GM10248 (cell line): ENCODE measurements at regions not wholly inside any gene's neighbourhood (a gene's known extent, or its start where the extent isn't known, plus 50 kb on each side); places are given as distances from the start of the nearest gene placed in this dataset.

Experiments used
- CTCF ChIA-PET: fragments of 300-600 bp; sonication (Branson Sonifier 250); formaldehyde crosslinking; extraction: SDS; loops from one replicate; lab custom pipeline; 2021; ENCODE audit warnings: antibody characterized with exemption; lab: Yijun Ruan, JAX
- POLR2A ChIA-PET: fragments of 350-650 bp; sonication (Branson Sonifier 250); formaldehyde crosslinking; extraction: SDS; loops from one replicate; lab custom pipeline; 2020; ENCODE audit warnings: antibody characterized with exemption; lab: Yijun Ruan, JAX
- DNase-seq: peaks from one replicate; pipeline ENCODE4 v3.0.0; 2012; ENCODE audit errors: extremely low spot score
- CTCF ChIP-seq: IDR thresholded peaks from 2 replicates; pipeline ENCODE4 v1.5.1; 2012; ENCODE audit warnings: mild to moderate bottlenecking, low read depth; ENCODE audit errors: extremely low read depth, missing control alignments, control extremely low read depth

- CTCF ChIA-PET = no interaction called here
- no peak for DNase-seq
- no peak for TF ChIP-seq CTCF
- POLR2A ChIA-PET = no interaction called here
Observed at GRCh38 chr1:98402860-98403259, 258.7 kb upstream of the SNX7 start.

- CTCF ChIA-PET = no interaction called here
- POLR2A ChIA-PET = no interaction called here
- DNase-seq = no peak
- no peak for TF ChIP-seq CTCF
Observed at GRCh38 chr1:98400446-98400845, 261.1 kb upstream of the SNX7 start.

GRCh38 chr1:98399218-98399617 is 262.3 kb upstream of the SNX7 start:
- TF ChIP-seq CTCF = no peak
- ChIA-PET POLR2A (no interaction called here), CTCF (no interaction called here)
- DNase-seq = no peak

- CTCF ChIA-PET = no interaction called here
- DNase-seq = no peak
- POLR2A ChIA-PET = no interaction called here
- no peak for TF ChIP-seq CTCF
Observed at GRCh38 chr1:98398649-98399048, 262.9 kb upstream of the SNX7 start.

- ChIA-PET CTCF (no interaction called here), POLR2A (no interaction called here)
- no peak for DNase-seq
- no peak for TF ChIP-seq CTCF
Observed at GRCh38 chr1:98398092-98398491, 263.4 kb upstream of the SNX7 start.

- ChIA-PET CTCF (interaction anchor here (0.9 to 1.6 kb wide), 3 partner anchors 9 to 14 kb away, joined by 4 to 5 read pairs (median 5); no protein-coding TSS in a partner anchor), POLR2A (no interaction called here)
- DNase-seq = no peak
- no peak for TF ChIP-seq CTCF
Observed at GRCh38 chr1:98393719-98394118, 267.8 kb upstream of the SNX7 start.

- CTCF ChIA-PET = interaction anchor here (1.2 to 1.6 kb wide), 2 partner anchors 11 to 17 kb away, joined by 3 to 5 read pairs; no protein-coding TSS in a partner anchor
- no peak for TF ChIP-seq CTCF
- POLR2A ChIA-PET = no interaction called here
Observed at GRCh38 chr1:98391175-98391574, 270.3 kb upstream of the SNX7 start.

More at GRCh38 chr1:98391175-98391574, 270.3 kb upstream of the SNX7 start:
- no peak for DNase-seq
